GM12873 (cell line): ENCODE measurements at regions not wholly inside any gene's neighbourhood (a gene's known extent, or its start where the extent isn't known, plus 50 kb on each side); places are given as distances from the start of the nearest gene placed in this dataset.

ENCODE experiments used
- TF ChIP-seq, protein P1 (sequence below): IDR thresholded peaks from 2 replicates; pipeline ENCODE4 v1.5.1; 2012; ENCODE audit warnings: low read depth, mild to moderate bottlenecking, moderate library complexity, low read length, control low read depth; ENCODE audit not compliant: insufficient read depth; ENCODE audit errors: missing control alignments

DNA sequence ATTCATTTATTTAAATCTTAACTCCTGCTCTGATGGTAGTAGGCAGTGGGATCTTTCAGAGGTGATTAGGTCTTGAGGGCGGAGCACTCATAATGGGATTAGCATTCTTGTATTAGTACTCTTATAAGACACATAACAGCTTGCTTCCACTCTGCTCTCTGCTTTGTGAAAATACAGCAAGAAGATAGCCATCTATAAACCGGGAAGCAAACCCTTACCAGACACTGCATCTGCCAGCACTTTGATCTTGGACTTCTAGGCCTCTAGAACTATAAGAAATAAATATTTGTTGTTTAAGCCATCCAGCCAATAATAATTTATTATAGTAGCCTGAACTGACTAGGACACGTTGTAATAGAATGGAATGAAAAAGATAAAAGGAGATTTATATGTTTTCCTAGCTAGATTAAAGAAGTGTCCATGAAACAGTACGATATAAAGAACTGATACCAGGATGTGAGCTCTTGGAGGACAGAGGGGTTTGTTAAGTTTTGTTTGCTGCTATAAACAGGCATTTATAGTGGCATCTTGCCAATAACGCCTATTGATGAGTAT is 869.9 kb downstream of the MRPL39 start:
- TF ChIP-seq, protein P1, sequence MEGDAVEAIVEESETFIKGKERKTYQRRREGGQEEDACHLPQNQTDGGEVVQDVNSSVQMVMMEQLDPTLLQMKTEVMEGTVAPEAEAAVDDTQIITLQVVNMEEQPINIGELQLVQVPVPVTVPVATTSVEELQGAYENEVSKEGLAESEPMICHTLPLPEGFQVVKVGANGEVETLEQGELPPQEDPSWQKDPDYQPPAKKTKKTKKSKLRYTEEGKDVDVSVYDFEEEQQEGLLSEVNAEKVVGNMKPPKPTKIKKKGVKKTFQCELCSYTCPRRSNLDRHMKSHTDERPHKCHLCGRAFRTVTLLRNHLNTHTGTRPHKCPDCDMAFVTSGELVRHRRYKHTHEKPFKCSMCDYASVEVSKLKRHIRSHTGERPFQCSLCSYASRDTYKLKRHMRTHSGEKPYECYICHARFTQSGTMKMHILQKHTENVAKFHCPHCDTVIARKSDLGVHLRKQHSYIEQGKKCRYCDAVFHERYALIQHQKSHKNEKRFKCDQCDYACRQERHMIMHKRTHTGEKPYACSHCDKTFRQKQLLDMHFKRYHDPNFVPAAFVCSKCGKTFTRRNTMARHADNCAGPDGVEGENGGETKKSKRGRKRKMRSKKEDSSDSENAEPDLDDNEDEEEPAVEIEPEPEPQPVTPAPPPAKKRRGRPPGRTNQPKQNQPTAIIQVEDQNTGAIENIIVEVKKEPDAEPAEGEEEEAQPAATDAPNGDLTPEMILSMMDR, result no peak

DNA sequence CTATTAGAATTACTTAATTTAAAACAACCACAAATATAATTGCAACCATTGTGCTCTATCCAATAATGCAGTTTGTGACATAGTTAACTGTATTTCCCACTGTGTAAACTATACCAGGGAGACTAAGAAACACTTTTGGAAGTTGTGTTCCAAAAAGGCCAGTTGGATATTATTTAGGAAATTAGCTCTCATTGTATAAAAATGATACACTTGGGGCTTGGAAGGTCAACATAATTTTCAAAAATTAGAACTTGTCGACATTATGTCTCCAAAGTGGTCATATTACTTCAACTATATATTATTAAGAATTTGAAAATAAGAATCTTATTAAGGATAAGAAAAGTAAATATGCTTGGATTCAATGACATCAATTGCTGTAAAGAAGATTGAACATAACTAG is 876.6 kb downstream of the MRPL39 start:
- TF ChIP-seq, protein P1, result no peak

DNA sequence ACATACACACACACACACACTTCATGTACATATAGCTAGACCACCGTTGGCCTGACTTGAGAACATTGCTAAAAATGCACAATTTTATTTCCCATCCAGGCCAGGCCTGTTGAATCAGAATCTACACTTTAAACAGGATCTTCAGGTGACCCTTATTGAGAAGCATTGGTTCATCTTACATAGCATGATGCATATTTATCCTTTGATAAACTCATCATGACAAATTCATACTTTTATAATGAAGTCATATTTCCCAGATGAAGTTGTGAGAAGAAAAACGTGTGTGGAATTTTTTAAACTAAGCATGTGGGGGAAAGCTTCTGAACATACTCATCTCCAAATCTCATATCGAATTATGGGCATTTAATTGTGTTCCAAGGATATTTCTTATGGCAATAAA is 877.7 kb downstream of the MRPL39 start:
- TF ChIP-seq, protein P1, result no peak

DNA sequence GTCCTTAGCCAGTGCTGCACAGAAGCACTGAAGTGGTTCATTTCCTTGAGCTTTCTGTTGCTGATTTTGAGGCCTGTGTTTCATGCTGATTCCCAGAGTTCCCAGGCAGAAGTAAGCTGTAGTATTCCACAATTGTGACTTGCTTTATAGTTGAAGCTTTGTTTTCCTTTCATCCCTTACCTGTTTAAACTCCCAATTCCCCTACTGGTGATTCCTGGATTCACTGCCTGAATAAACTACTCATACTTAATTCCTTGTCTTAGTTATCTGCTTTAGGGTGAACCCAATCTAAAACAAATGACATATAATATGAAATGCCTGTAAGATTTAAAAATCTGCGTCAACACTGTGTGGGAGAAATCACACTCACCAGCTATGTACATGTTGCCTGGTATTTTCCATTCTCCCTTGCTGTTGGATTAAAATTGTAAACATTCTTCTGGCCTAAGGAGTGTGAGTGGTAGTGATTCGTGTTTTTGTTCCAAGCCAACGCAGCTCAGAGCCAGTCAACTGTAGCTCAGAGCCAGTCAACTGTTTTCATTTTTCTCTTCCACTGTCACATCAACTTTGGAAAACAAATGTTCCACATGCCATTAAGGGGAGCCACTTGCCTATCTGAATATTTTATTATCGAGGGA is 879.4 kb downstream of the MRPL39 start:
- TF ChIP-seq, protein P1, result no peak

DNA sequence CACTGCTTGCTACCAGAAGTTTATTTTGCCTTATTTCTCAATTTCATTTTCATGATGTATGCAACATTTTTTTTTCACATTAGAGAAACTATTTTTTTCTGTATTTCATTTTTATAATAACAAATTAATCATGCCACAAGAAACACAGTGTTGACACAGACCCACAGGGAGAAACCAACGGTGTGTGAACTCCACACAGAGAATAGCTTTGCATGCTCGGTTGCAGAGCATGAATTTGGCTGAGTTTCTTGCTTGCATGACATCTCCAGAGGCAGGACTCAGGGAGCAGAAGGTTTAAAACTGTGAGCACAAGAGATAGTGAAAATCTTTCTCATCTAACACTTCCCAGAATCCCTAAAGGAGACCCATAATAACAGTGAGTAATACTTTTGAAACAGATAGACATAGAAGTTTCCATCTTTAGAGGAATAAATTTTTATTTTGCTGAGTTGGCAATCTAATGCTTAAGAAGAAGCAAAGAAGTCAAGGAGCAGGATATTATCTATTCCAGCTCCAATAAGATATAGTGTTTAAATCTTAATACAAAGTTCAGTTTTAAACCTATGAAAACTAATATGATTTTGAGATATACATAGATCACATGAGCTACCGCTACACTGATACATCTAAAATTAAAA is 890.9 kb downstream of the MRPL39 start:
- TF ChIP-seq, protein P1, result no peak

DNA sequence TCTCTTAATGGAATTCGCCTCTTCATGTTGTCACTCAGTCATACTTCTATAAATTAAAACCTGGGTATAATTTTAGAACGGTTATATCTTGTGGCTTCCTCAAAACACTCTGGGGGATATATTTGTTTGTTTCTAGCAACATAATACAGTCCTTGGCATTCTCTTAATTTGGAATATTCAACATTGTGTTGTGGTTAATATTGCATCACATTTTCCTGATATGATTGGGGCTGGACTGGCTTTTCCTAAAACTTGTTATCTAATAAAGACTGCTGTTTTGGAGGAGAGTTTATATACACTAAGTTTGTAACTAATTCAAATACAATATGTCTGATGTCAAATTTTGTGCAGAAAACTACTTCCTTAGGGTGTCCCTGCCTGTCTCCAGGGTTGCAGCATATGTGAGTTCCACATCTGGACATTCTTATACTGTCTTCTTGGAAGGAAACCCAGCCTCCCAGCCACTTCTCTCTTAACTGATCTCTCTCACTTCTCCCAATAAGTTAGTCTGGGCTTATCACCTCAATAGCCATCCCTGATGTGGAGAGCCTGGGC is 892.6 kb downstream of the MRPL39 start:
- TF ChIP-seq, protein P1, result no peak

DNA sequence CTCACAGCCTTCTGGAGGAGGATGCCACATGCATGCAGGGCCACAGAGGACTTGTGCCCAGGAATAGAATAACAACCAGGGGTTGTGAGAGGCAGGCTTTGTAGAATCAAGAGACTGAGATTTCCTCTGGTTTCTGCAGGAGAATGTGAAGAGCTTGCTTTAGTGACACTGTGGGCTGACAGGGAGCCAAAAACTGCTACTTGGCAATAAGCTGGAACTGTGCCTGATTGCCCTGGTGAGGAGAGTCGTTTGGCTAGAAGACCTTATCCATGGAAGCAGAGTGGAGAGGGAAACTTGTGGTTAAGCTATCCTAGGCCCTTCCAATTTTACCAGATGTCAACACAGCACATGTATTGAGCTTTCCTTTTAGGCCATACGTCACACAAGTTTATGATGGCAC is 902.1 kb downstream of the MRPL39 start:
- TF ChIP-seq, protein P1, result no peak
